ENCODE measurements at regions not wholly inside any gene's neighbourhood (a gene's known extent, or its start where the extent isn't known, plus 50 kb on each side); places are given as distances from the start of the nearest gene placed in this dataset.

GRCh38 chr10:128489324-128490247, 363.4 kb upstream of the MKI67 start:
- FAIRE-seq (no peak), DNase-seq (ENCODE audit: low read depth) (no peak)
- Histone ChIP-seq H3K4me3 (ENCODE audit: low read depth, low read length) (no peak overlapping the region), H3K27me3 (ENCODE audit: control insufficient read depth, insufficient read depth, low read length) (no peaks in the 10 kb centered on the region), H3K36me3 (ENCODE audit: control insufficient read depth, insufficient read depth, low read length) (no peaks in the 10 kb centered on the region)
- TF ChIP-seq, protein P1, sequence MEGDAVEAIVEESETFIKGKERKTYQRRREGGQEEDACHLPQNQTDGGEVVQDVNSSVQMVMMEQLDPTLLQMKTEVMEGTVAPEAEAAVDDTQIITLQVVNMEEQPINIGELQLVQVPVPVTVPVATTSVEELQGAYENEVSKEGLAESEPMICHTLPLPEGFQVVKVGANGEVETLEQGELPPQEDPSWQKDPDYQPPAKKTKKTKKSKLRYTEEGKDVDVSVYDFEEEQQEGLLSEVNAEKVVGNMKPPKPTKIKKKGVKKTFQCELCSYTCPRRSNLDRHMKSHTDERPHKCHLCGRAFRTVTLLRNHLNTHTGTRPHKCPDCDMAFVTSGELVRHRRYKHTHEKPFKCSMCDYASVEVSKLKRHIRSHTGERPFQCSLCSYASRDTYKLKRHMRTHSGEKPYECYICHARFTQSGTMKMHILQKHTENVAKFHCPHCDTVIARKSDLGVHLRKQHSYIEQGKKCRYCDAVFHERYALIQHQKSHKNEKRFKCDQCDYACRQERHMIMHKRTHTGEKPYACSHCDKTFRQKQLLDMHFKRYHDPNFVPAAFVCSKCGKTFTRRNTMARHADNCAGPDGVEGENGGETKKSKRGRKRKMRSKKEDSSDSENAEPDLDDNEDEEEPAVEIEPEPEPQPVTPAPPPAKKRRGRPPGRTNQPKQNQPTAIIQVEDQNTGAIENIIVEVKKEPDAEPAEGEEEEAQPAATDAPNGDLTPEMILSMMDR (IDR thresholded peaks at IDR 0.05; ENCODE audit: insufficient read depth, low read length, severe bottlenecking) = no peak

GRCh38 chr10:128491686-128492085, 365.5 kb upstream of the MKI67 start:
- FAIRE-seq = no peak
- Histone ChIP-seq H3K4me3 (ENCODE audit: low read depth, low read length) (no peak overlapping the region), H3K36me3 (ENCODE audit: control insufficient read depth, insufficient read depth, low read length) (no peaks in the 10 kb centered on the region), H3K27me3 (ENCODE audit: control insufficient read depth, insufficient read depth, low read length) (no peaks in the 10 kb centered on the region)
- TF ChIP-seq, protein P1 (IDR thresholded peaks at IDR 0.05; ENCODE audit: insufficient read depth, low read length, severe bottlenecking) = no peak
- DNase-seq (ENCODE audit: low read depth) = no peak

- Histone ChIP-seq H3K4me3 (ENCODE audit: low read depth, low read length) (no peak overlapping the region), H3K27me3 (ENCODE audit: control insufficient read depth, insufficient read depth, low read length) (no peaks in the 10 kb centered on the region), H3K36me3 (ENCODE audit: control insufficient read depth, insufficient read depth, low read length) (no peaks in the 10 kb centered on the region)
- DNase-seq (ENCODE audit: low read depth) = no peak
- no peak for FAIRE-seq
- TF ChIP-seq, protein P1 (IDR thresholded peaks at IDR 0.05; ENCODE audit: insufficient read depth, low read length, severe bottlenecking) = no peak
Observed at GRCh38 chr10:128493811-128494210, 367.6 kb upstream of the MKI67 start.

DNA sequence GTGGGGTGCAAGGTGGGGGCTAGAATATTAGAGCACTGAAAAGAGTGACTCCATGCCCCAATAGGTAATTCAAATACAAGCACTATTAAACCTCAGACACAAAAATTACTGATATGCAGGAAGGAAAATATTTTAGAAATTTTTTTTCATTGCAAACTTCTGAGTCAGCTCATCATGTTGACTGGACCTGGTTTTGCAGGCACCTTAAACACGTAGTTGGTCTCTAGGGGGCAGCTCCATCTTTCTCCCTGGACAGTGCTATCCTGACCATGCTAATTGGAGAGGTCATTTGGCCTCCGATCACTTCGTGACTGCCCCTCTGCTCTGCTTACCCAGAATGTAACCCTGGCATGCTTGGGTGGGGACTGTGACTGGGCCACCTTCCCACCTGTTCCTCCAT, 368.4 kb upstream of the MKI67 start:
- H3K27me3 ChIP-seq (ENCODE audit: control insufficient read depth, insufficient read depth, low read length) = no peaks in the 10 kb centered on the region
- TF ChIP-seq, protein P1 (IDR thresholded peaks at IDR 0.05; ENCODE audit: insufficient read depth, low read length, severe bottlenecking) = no peak
- FAIRE-seq (no peak), DNase-seq (ENCODE audit: low read depth) (no peak)
- H3K36me3 ChIP-seq (ENCODE audit: control insufficient read depth, insufficient read depth, low read length) = no peaks in the 10 kb centered on the region
- no peak overlapping the region for H3K4me3 ChIP-seq (ENCODE audit: low read depth, low read length)

DNA sequence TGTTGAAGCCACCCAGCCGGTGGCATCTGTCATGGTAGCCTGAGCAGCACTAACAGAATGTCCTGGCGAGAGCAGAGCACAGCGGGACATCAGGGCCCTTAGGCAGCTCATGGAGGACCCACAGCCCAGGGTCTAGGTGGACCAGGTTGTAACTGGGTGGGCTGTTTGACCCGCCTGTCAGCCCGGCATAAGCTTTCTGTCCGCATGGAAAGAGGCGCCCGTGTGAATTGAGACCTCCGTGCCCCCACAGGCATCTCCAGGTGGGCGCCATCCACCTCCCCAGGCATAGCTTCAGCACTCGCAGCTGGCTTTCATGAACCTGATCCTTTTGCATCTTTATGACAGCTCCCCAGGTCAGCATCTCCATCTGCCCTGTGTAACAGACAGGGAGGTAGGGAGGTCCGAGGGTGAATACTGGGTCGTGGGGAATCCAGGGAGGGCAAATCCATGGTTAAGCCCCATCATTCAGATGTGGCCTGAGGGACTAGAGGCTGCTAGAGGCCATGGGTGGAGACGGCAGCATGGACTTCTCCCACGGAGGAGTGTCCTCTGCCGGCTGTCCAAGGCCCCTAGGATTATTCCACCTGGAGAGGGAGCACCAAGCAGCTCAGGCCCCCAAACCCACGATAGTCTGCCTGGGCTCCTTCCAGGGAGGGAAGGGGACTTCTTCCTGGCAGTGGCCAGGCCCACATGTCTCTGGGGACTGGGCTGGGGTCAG, 371.6 kb upstream of the MKI67 start:
- Histone ChIP-seq H3K27me3 (ENCODE audit: control insufficient read depth, insufficient read depth, low read length) (no peaks in the 10 kb centered on the region), H3K36me3 (ENCODE audit: control insufficient read depth, insufficient read depth, low read length) (no peaks in the 10 kb centered on the region), H3K4me3 (ENCODE audit: low read depth, low read length) (no peak overlapping the region)
- TF ChIP-seq, protein P1 (IDR thresholded peaks at IDR 0.05; ENCODE audit: insufficient read depth, low read length, severe bottlenecking) = no peak
- DNase-seq (ENCODE audit: low read depth) (no peak), FAIRE-seq (no peak)

All from bronchial epithelial cell (primary cell).